ENCODE measurements at regions not wholly inside any gene's neighbourhood (a gene's known extent, or its start where the extent isn't known, plus 50 kb on each side); places are given as distances from the start of the nearest gene placed in this dataset.

DNA sequence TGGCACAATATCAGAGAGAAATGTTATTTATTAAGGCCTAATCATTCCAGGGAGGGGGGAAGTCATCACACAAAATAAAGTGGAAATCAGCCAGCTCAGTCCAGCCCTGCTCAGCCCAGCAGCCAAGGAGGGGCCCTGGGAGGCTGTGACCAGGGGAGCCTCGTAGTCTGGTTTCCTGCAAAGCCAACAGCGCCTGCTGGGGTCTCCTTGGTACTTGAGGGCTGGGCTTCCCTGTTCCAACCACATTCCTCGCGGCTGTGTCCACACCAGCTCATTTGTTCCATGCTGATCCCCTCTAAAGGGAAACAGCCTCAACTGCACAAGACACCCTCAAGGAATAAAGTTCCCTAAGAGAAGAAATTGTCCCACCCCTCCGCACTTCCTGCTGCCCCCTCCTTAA is 154.0 kb downstream of the TMEM132E start:
- no peak for DNase-seq

DNA sequence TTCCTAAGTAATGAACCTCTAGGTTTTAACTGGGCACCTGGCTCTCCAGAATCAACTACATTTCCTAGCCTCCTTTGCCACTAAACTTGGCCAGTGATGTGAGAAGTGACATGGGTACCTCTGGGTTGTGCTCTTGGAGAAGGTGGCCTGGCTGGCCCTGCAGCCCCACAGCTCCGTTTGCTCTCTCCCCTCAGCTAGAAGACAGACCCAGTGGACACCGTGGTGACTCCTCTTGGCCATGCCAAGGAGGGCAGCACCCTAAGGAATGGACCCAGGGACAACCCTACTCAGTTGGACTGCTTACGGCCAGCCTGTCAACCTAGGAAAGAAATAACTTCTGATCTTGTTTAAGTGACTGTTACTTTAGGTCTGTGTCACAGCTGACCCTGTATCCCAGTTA is 151.4 kb downstream of the TMEM132E start:
- no peak for DNase-seq

DNA sequence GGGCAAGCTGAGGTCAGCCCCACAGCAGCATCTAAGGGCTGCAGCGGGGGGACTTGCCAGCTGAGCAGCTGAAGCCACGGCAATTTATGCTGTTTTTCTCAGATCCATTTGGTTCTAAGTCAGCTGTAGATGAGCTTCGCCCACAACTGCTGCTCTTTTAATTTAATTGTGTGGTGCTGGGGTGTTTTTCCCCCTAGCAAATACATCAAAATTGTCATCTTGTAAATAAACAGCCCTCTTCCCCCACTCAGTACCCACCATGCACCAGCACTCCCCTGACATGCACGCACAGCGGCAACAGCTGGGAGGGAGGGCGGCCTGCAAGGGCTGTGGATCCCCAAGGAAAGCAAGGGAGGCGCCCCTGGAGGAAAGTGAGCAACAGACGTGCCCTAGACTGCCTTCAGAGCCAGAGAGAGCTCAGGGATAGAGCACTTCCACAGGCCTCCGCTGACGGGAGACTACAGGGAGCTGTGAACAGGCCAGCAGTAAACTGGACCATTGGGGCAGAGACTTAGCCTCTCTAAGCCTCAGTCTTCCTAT is 149.5 kb downstream of the TMEM132E start:
- DNase-seq, result no peak

DNA sequence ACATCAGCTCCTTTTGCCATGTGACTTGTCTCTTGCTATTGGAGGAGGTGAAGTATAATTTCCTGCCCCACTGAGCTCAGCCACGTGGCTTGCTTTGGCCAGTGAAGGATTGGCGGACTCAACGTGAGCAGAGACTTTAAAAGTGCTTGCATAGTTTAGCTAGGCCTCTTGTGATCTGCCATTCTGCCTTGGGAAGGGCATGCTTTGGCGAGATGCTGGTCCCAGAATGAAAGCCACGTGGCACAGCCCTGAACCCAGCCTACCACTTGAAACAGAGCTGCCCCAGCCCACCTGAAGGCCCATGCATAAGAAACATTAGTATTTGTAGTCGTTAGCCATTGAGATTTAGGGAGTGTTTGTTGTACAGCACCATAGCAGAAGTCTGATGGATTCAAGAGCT is 148.2 kb downstream of the TMEM132E start:
- DNase-seq, result no peak

DNA sequence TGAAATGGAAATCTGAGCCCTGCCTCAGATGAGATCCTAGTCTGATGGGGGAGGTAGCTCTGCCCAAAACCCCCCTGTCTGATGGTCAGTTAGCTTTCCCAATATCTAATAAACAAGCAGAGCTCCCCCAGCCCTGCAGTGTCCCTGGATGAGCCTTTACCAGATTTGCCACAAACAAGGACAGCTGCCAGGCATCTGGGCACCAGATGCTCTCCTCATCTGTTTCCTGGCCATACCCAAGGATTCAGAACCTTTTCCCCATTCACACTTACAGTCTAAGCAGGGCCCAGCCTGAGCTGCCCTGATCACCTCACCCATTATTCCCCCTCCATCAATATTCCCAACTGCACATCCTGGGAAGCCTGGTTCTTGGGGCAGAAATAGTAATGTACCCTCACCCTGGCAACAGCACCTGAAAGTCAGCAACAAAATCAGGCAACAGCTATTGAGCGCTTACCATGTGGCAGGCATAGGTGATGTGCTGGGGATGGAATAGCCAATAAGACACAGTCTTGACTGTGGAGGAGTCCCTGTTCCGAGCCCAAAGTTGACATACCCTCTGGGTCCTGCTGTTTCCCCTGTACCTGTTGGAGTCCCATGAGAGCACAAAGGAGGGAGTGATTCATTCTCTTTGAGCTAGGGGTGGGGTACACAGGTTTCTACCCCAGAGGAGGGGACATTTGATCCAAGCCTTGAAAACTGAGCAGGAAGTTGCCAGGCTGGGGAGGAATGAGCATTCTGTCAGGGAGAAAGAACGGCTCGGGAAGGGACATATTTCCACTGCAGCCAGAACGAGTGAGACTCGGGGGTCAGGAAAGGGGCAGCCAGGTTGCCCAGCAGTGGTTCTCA is 147.4 kb downstream of the TMEM132E start:
- no peak for DNase-seq

DNA sequence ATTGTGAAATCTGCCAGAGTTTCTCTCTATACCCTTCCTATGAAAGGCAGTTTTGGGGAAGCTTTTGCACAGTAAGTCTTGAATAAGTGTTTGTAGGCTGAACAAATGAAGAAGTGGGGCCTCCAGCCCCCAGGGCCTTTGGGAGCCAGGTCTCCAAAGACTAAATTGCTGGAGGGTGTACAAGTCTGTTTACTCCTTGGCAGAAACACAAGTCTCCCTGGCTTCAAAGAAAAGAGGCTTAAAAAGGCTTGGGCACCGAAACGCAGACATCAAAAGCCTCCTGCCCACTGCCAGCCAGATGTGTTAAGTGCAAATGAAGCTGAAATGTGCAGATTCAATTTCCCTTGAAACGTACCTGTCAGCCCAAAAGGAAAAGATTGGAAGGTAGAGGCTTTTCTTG is 146.3 kb downstream of the TMEM132E start:
- DNase-seq, result no peak

DNA sequence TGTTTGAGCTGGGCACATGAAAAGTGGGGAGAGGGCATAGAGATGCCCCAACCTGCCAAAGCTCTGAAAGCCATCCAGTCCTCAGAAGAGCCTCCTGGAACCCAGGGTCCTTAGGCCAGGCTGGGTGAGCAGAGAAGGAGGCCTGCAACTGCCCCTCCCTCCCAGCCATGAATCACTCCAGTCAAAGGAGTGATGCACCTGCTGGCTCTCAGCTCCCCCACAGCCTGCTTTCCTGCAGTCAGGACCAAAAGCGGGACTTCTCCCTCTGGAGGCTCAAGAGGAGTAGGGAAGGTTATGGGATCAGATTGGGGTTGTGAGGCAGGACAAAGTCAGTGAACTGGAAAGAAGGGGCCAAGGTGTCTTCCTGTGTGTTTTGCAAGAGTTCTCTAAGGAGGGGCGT is 145.6 kb downstream of the TMEM132E start:
- no peak for DNase-seq

DNA sequence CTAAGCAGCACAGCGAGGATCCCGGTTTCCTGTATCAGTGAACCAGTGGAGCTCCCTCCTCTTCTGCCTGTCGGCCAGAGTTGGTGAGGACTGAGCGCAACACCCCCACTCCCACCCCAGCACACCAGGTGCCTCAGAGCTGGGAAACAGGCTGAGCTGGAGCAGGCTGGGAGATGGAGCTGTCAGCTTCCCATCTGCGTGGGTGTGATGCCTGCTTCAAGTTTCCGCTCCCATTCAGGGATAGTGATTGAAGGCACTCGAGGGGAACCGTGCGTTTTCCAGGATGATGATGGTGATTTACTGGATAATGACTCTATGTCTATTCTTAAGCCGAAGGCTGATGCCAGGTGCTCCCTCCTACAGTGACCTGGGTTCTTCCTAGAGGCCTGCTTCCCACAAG is 144.5 kb downstream of the TMEM132E start:
- DNase-seq, result no peak

DNA sequence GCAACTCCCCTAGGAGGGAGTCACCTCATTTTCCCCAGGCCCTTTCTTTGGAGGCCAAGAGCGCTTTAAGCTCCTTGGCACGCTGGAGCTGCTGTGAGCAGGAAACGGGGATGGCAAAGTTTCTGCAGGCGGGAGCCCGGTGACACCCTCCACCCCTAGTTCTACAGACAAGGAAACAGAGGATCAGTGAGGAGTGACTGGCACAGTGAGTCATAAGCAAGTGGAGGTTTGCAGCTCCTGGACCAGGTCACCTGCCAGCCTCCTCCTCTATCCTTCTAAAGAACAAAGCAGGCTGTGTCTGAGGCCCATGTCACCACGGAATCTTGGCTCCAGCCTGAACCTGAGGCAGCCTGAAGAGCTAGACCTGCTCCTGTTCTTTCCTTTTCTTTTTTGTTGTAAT is 141.9 kb downstream of the TMEM132E start:
- no peak for DNase-seq

DNA sequence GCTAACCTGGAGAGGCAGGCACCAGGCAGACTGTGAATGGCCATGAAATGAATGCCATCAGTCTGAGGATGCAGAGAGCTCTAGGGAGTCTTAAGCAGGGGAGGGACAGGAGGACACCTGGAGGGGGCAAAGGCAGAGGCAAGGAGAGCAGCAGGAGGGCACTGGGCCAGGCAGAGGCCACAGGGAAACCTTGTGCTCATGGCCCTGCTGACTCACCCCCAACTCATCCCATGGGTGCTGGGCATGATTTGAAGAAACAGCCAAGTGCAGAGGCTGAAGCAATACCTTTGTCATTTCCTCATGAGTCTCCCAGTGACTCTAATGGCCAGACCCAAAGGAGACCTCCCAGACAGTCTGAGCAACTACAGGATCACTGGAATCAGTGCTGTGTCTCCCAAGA is 141.4 kb downstream of the TMEM132E start:
- no peak for DNase-seq

DNA sequence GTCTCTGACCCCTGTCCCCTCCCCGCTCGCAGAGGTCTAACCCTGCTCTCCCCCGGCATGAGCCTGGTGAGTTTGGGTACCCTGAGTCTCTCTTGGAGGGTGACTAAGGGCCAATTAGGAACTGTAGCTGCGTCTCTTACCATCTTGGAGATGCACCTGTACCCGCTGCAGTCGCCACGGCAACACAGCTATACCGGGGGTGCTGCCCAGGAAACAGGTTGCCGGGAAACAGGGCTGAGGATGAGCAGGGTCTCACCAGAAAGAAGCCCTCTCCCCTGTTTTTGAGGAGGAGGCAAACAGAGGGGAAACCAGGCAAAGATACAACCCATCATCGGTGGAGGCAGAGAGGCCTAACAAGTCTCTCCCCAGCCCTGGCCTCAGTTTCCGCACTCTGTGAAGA is 140.2 kb downstream of the TMEM132E start:
- no peak for DNase-seq

DNA sequence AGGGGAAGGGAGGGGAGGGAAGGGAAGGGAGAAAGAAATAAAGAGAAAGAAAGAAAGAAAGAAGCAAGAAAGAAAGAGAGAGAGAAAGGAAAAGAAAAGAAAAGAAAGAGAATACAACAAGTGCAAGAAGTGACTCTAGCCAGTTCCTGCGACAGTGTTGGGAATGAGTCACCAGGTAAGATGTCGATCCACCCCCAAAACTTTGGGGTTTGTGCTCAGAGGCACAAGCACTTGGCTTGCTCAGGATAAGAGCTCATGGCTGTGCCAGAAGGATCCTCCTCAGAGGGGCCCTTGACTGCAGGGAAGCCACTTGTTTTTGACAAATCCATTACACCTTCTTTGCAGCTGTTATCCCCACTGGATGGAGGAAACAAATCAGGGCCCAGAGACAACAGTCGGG is 137.7 kb downstream of the TMEM132E start:
- no peak for DNase-seq

DNA sequence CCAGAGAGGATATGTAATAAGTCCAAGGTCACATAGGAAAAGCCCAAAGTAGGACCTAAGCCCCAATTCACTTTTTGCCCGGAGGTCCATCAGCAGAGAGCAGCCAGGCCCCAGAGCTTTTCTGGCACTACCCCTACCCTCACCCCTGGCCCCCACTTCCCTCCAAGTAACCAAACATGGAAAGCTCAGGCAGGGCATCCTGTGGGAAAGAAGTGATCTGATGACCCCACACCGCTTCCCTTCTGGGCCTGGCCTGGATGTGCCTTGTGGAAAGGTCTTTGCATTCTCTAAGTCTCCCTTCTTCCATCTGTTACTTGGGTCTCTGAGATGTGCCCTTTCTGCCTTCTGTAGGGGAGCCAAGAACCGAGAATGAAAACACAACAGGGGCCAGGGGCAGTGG is 136.9 kb downstream of the TMEM132E start:
- no peak for DNase-seq

DNA sequence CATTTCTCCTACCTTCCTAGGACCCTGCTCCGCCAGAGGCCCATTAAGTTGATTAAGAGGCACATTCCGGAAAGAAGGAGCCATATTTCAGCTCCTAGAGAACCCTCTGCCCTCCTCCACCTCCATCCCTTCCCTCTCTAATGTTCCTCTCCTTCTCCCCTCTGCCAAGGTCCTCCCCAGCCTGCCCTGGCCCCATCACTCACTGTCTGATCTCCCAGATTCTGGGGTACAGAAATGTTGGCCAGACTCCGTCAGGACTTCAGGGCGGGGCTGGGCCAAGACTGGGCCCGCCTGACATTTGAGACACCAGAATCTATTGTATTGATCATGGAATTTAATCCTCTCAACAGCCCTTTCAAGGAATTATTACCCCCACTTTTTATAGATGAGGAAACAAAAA is 136.1 kb downstream of the TMEM132E start:
- DNase-seq, result no peak

DNA sequence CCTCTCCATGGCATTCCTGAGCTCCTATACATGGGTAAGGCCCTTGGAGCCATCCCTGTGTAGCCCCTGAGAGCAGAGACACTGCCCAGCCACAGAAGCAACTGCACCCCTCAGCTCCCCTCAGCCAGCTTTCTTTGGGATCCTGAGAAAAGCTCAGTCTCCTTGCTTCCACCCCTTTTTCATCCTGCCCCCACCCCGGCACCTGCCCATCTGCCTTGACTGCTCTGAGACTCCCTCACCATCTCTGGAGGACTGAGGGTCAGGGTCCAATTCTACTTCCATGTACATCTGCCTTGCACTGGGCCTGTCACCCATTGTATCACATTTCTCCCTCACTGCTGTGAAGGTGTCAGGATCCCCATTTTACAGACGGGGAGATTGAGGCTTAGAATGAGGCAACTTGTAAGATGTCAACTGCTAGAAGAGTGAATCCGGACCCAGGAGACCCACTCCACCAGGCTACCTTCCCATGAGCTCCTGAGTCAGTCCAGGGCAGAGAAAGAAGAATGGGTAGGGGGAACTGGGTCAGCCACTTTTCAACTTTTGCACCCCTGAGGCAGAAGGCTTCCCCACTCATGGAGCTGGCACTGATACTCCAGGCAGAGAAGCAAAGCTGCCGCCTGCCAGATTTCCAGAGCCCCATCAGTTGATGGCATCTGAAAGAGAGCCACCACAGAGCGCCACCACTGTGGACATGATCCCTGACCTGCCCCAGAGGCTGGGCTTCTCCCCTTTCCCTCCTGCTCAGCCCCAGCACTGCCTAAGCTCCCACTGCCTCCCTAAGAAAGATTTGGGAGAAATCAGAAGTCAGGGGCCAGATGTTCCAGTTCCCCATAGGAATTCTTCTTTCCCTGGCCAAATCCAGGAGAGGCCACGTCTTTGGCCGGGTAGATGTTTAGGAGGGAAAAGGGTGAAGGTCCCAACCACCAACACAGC is 135.4 kb downstream of the TMEM132E start:
- DNase-seq, result no peak

DNA sequence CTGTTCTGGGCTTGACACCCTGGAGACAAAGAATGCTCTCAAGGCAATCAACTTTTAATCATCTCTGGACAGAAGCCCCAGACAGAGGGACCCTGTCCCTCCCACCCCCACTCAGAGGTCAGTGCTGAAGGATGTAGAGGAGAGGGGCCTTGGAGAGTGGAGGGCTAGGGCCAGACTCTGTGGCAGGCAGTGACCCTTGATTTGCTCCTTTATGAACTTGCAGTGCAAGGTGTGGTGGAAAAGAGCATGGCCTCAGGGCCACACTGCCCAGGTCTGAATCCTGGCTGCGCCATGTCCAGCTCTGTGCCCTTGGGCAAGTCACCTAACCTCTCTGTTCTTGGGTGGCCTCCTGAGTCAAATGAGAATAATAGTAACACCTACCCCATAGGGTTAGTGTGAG is 134.3 kb downstream of the TMEM132E start:
- no peak for DNase-seq

DNA sequence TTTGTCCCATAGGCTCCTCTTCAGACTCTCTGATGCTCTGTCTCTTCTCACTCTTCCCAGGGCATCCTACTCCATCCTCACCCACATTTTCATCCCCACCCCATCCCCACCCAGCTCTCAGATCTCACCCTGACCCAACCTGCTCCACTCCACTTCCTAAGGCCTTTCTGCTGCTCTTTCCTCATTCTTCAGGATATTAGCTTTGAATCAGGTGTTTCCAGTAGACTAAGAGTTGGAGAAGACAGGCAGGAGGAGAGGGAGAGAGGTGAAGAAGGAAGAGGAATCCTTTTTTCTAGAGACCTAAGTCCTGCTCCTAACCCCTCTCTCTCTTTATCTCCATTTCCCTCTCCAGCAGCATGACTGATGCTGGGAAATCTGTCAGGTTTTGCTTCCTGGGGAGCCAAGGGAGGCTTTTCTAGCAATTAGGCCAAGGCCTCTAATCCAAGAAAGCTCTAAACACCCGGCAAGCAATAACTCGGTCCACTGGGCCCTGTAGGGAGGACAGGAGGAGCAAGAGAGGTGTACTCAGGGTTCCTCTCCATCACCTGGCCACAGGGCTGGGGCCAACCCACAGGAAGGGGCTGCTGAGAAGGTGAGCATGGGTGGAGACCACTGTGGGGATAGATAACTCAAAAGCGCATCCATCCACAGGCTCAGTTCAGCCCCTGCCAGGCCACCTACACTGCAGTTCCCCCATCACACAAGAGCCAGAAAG is 133.3 kb downstream of the TMEM132E start:
- no peak for DNase-seq

DNA sequence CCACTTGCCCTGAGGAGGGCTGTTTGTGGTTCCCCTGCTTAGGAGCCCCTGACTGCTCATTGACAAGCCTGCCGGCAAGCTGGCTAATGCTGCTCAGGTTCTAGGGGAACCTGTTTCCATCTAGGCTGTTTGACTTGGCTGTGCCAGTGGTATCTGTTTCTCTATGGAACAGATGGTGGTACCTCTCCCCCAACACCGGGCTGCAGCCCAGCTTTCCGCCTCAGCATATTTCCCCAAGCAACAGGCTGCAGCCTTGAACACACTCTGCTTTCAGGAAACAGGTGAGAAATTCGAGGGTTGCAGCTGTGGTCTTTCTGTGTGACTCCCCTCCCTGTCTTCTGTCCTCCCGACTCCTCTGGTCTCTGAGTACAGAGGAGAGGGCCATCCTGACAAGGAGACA is 132.3 kb downstream of the TMEM132E start:
- DNase-seq, result no peak

DNA sequence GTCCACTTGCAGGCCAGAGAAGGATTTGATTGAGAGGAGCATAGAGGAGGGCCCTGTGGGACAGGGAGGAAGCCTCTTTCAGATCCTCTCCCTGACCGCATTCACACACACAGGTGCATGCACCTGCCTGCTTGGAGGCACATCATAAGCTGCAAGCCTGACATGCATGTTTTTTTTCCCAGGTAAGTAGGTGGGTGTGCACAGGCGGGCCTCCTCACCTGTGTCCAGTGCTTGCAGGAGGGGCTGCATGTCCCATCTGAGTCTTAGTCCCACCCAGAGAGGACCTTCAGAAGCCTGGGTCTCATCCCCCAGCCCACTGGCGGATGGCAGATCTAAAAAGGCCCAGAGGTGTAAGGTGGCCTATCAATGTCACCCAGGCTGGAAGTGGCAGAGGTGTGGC is 130.8 kb downstream of the TMEM132E start:
- no peak for DNase-seq

DNA sequence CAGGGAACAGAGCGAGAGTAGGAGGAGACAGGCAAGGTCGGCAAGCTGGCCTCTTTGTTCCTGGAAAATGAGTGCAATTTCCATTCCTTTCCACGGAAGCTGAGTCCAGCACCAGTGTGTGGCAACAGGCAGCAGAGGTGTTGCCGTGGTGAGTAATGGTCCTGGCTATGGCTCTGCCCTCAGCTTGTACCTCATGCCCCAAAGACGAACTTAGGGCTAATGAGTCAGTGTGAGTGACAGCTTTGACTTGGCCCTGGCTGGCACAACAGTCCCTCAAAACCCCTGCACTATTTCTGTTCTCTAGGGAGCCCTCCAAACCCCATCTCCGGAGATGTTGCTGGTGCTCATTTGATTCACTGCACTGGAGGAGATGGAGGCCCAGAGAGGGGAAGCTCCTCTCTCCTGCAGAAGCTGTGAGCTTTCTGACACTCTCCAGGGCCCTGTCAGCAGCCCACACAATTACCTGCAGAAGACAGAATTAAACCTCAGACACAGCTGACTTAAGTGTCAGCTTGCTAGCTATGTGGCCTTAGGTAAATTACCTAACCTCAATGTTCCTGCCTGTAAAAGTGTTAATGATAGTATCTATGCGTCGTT is 129.9 kb downstream of the TMEM132E start:
- no peak for DNase-seq

DNA sequence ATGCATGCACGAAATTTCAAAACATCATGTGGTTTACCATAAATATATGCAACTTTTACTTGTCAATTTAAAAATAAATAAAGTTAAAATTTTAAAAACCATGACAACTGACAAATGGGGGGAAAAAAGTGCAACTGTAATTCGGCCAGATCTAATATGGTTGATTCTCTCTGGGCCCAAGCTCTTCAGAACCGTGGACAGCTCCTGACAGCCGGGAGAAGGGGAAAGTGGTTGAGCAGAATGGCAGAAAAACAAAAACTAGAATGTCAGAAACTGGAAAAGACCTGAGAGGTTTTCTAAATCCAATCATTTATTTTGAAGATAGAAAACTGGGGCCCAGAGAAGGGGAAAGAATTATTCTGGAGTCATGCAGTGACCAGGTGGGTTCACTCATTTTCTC is 126.6 kb downstream of the TMEM132E start:
- DNase-seq, result no peak

DNA sequence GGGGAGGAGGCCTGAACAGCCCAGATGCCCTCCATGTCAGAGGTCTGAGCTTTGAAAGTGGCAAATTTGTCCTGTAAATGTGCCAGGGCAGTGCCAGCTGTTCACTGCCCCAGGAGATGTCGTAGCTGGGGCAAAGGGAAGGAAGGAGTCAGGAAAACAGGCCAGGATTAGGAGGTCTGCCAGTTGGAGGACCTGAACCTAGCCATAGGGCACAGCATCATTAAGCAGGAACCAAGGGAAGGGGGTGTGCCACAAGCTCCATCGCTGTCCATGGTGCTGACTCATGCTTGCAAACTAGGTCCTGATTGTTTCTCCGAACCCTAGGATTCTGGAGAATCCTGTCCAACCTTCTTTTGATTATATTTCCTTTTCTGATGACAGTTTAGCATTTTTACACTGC is 124.2 kb downstream of the TMEM132E start:
- DNase-seq, result no peak

DNA sequence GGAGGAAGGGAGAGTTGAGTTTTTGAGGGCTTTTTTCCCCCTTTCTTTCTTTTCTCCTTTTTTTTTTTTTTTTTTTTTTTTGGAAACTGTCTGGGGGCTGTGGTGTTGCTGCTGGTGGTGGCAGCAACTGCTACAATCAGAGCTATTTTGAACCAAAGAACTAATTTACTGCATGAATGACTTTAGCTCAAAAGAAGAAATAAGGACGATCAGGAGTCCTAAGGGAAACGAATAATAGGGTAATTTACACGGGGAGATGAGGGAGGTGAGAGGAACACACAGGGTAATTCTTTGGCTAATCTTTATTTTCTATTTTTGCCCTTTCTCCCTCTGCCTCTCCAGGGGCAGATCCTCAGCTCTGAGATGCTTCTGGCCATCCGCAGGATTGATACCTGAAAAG is 119.8 kb downstream of the TMEM132E start:
- DNase-seq, result no peak

All from NCI-H774 (cell line).